Liver (tissue), 9 donors: ENCODE measurements at regions not wholly inside any gene's neighbourhood (a gene's known extent, or its start where the extent isn't known, plus 50 kb on each side); places are given as distances from the start of the nearest gene placed in this dataset. TPM values are rescaled to one million over a fixed set of nuclear protein-coding genes. Genes with fewer than 3 reads are reported as not detected.

Source experiments
- DNase-seq: peaks from one replicate; pipeline ENCODE4 v3.0.0-alpha.2; 2017; ENCODE audit warnings: low spot score
- H3K27ac ChIP-seq, 2 donors: one replicate each; pipeline ENCODE4 v1.7.0; 2013; ENCODE audit warnings: inconsistent platforms in 2 of 2, low read length in 2 of 2, control low read depth in 1 of 2, low read depth in 1 of 2, mild to moderate bottlenecking in 1 of 2
- H3K27me3 ChIP-seq, 4 donors: one replicate each; pipeline versions ENCODE4 v1.6.1 to v1.7.0; 2013; ENCODE audit warnings: low read length in 3 of 4, inconsistent platforms in 1 of 4, mild to moderate bottlenecking in 1 of 4, moderate library complexity in 1 of 4; ENCODE audit not compliant: control insufficient read depth in 4 of 4, insufficient read depth in 4 of 4
- H3K36me3 ChIP-seq, 4 donors: one replicate each; pipeline versions ENCODE4 v1.6.1 to v1.7.0; 2013; ENCODE audit warnings: low read length in 3 of 4, mild to moderate bottlenecking in 3 of 4, low read depth in 1 of 4, moderate library complexity in 1 of 4; ENCODE audit not compliant: control insufficient read depth in 4 of 4, insufficient read depth in 3 of 4
- H3K4me1 ChIP-seq, 4 donors: one replicate each; pipeline versions ENCODE4 v1.6.1 to v1.7.0; 2013; ENCODE audit warnings: low read length in 3 of 4, mild to moderate bottlenecking in 3 of 4, moderate library complexity in 1 of 4; ENCODE audit not compliant: control insufficient read depth in 4 of 4, insufficient read depth in 4 of 4
- H3K4me3 ChIP-seq, 3 donors: one replicate each; pipeline versions ENCODE4 v1.6.1 to v1.7.0; 2013; ENCODE audit warnings: low read length in 3 of 3, control low read depth in 1 of 3, low read depth in 1 of 3, mild to moderate bottlenecking in 1 of 3
- H3K9ac ChIP-seq, 2 donors: one replicate each; pipeline ENCODE4 v1.7.0; 2013; ENCODE audit warnings: low read length in 2 of 2, mild to moderate bottlenecking in 2 of 2, moderate library complexity in 2 of 2, control low read depth in 1 of 2, low read depth in 1 of 2
- H3K9me3 ChIP-seq, 4 donors: one replicate each; pipeline versions ENCODE4 v1.6.1 to v1.7.0; 2013; ENCODE audit warnings: low read length in 3 of 4; ENCODE audit not compliant: control insufficient read depth in 4 of 4
- FOXA1 ChIP-seq: IDR thresholded peaks from 2 replicates; pipeline ENCODE4 v1.6.1; 2016; ENCODE audit warnings: antibody characterized with exemption
- RXRA ChIP-seq, 2 donors: IDR thresholded peaks; 2 replicates each; pipeline ENCODE4 v1.6.1; 2017 to 2018; ENCODE audit warnings: antibody characterized with exemption in 2 of 2, mild to moderate bottlenecking in 1 of 2
- TAF1 ChIP-seq: conservative IDR thresholded peaks from 2 replicates; pipeline ENCODE4 v1.6.1; 2016; ENCODE audit warnings: antibody characterized with exemption, mild to moderate bottlenecking
- YY1 ChIP-seq: IDR thresholded peaks from 2 replicates; pipeline ENCODE4 v1.6.1; 2016; ENCODE audit warnings: antibody characterized with exemption, mild to moderate bottlenecking
- WGBS: extraction: QIAGEN DNeasy Blood & Tissue Kit; methylation state at CpG from one replicate; pipeline ENCODE4 v1.1.7; 2013; 5-methylcytosine and 5-hydroxymethylcytosine counted together
- small RNA-seq: library from RNA; depleted of rRNA; stranded (forward); fragments of <200 nt; gene quantifications from one replicate; pipeline ENCODE3, GENCODE V24; 2014
- TF ChIP-seq, protein P1 (sequence below): IDR thresholded peaks from 2 replicates; pipeline ENCODE4 v1.6.1; 2016; ENCODE audit warnings: antibody characterized with exemption
- TF ChIP-seq, protein P2 (sequence below): IDR thresholded peaks from 2 replicates; pipeline ENCODE4 v1.6.1; 2016; ENCODE audit warnings: antibody characterized with exemption, mild to moderate bottlenecking
- TF ChIP-seq, protein P3 (sequence below): fragments of 150-350 bp; IDR thresholded peaks from 2 replicates; pipeline ENCODE4 v1.5.1; 2017; ENCODE audit warnings: improper control_type of control experiment, low read depth, low read length; ENCODE audit not compliant: missing input control
- donor health status: healthy.
- donor health status: healthy.
- donor health status: healthy.
- donor health status: healthy.
- donor health status: healthy.

- no peak overlapping the region for H3K27ac ChIP-seq
- no peaks in the 10 kb centered on the region for H3K9me3 ChIP-seq
- DNase-seq, result no peak
- 68% methylated on average over 4 of the region's 4 CpGs for WGBS
- no peaks in the 10 kb centered on the region for H3K36me3 ChIP-seq
- no peaks in the 10 kb centered on the region for H3K4me1 ChIP-seq
- no peak overlapping the region for H3K9ac ChIP-seq
- no peaks in the 10 kb centered on the region for H3K27me3 ChIP-seq
- no peak overlapping the region for H3K4me3 ChIP-seq
- TF ChIP-seq TAF1 (no peak), RXRA (IDR thresholded peaks at IDR 0.05) (no peak), YY1 (no peak), FOXA1 (no peak)
- TF ChIP-seq, protein P1, sequence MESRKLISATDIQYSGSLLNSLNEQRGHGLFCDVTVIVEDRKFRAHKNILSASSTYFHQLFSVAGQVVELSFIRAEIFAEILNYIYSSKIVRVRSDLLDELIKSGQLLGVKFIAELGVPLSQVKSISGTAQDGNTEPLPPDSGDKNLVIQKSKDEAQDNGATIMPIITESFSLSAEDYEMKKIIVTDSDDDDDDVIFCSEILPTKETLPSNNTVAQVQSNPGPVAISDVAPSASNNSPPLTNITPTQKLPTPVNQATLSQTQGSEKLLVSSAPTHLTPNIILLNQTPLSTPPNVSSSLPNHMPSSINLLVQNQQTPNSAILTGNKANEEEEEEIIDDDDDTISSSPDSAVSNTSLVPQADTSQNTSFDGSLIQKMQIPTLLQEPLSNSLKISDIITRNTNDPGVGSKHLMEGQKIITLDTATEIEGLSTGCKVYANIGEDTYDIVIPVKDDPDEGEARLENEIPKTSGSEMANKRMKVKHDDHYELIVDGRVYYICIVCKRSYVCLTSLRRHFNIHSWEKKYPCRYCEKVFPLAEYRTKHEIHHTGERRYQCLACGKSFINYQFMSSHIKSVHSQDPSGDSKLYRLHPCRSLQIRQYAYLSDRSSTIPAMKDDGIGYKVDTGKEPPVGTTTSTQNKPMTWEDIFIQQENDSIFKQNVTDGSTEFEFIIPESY, result no peak
- TF ChIP-seq, protein P2, sequence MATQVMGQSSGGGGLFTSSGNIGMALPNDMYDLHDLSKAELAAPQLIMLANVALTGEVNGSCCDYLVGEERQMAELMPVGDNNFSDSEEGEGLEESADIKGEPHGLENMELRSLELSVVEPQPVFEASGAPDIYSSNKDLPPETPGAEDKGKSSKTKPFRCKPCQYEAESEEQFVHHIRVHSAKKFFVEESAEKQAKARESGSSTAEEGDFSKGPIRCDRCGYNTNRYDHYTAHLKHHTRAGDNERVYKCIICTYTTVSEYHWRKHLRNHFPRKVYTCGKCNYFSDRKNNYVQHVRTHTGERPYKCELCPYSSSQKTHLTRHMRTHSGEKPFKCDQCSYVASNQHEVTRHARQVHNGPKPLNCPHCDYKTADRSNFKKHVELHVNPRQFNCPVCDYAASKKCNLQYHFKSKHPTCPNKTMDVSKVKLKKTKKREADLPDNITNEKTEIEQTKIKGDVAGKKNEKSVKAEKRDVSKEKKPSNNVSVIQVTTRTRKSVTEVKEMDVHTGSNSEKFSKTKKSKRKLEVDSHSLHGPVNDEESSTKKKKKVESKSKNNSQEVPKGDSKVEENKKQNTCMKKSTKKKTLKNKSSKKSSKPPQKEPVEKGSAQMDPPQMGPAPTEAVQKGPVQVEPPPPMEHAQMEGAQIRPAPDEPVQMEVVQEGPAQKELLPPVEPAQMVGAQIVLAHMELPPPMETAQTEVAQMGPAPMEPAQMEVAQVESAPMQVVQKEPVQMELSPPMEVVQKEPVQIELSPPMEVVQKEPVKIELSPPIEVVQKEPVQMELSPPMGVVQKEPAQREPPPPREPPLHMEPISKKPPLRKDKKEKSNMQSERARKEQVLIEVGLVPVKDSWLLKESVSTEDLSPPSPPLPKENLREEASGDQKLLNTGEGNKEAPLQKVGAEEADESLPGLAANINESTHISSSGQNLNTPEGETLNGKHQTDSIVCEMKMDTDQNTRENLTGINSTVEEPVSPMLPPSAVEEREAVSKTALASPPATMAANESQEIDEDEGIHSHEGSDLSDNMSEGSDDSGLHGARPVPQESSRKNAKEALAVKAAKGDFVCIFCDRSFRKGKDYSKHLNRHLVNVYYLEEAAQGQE, result no peak
- TF ChIP-seq, protein P3, sequence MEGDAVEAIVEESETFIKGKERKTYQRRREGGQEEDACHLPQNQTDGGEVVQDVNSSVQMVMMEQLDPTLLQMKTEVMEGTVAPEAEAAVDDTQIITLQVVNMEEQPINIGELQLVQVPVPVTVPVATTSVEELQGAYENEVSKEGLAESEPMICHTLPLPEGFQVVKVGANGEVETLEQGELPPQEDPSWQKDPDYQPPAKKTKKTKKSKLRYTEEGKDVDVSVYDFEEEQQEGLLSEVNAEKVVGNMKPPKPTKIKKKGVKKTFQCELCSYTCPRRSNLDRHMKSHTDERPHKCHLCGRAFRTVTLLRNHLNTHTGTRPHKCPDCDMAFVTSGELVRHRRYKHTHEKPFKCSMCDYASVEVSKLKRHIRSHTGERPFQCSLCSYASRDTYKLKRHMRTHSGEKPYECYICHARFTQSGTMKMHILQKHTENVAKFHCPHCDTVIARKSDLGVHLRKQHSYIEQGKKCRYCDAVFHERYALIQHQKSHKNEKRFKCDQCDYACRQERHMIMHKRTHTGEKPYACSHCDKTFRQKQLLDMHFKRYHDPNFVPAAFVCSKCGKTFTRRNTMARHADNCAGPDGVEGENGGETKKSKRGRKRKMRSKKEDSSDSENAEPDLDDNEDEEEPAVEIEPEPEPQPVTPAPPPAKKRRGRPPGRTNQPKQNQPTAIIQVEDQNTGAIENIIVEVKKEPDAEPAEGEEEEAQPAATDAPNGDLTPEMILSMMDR, result no peak
These were observed 57.1 kb upstream of the IZUMO3 start for GRCh38 chr9:24602693-24603352.

Small RNA genes in the stretch of these regions (small RNA-seq; reads per million reads assigned to genes)
- not detected for gene RMRPP5
